Osteoblast (primary cell): ENCODE measurements at regions not wholly inside any gene's neighbourhood (a gene's known extent, or its start where the extent isn't known, plus 50 kb on each side); places are given as distances from the start of the nearest gene placed in this dataset.
A peak's percentile ranks its signal among the peaks of the same experiment; 100 is the strongest.

Source experiments
- DNase-seq: peaks from one replicate; pipeline ENCODE4 v3.0.0; 2011; ENCODE audit warnings: low spot score, mixed read lengths; ENCODE audit not compliant: insufficient read length; ENCODE audit errors: missing footprints
- H2AFZ ChIP-seq: 2 replicates; pipeline ENCODE4 v1.6.0; 2011; ENCODE audit warnings: mild to moderate bottlenecking, low read length
- H3K27ac ChIP-seq: 2 replicates; pipeline ENCODE4 v1.5.1; 2011; ENCODE audit warnings: mild to moderate bottlenecking, low read depth, low read length, moderate library complexity
- H3K27me3 ChIP-seq: 2 replicates; pipeline ENCODE4 v1.6.0; 2012; ENCODE audit warnings: mild to moderate bottlenecking, control low read depth, inconsistent platforms, low read length, moderate library complexity; ENCODE audit not compliant: insufficient read depth
- H3K36me3 ChIP-seq: 2 replicates; pipeline ENCODE4 v1.5.1; 2011; ENCODE audit warnings: mild to moderate bottlenecking, low read length, control low read depth, moderate library complexity; ENCODE audit not compliant: insufficient read depth
- H3K4me1 ChIP-seq: 2 replicates; pipeline ENCODE4 v1.5.1; 2011; ENCODE audit warnings: mild to moderate bottlenecking, low read length, control low read depth, moderate library complexity; ENCODE audit not compliant: insufficient read depth
- H3K4me2 ChIP-seq: 2 replicates; pipeline ENCODE4 v1.6.0; 2011; ENCODE audit warnings: mild to moderate bottlenecking, low read length; ENCODE audit not compliant: insufficient read depth
- H3K4me3 ChIP-seq: fragments of 200-600 bp; sonication (generic); 3 replicates; pipeline ENCODE4 v1.5.1; 2012; ENCODE audit warnings: mild to moderate bottlenecking, low read length, inconsistent platforms; ENCODE audit not compliant: insufficient read depth
- H3K79me2 ChIP-seq: 2 replicates; pipeline ENCODE4 v1.6.0; 2012; ENCODE audit warnings: mild to moderate bottlenecking, low read length, control low read depth, inconsistent platforms; ENCODE audit not compliant: insufficient read depth
- H3K9me3 ChIP-seq: 2 replicates; pipeline ENCODE4 v1.5.1; 2011; ENCODE audit warnings: low read depth, low read length, control low read depth
- H4K20me1 ChIP-seq: 2 replicates; pipeline ENCODE4 v1.6.0; 2012; ENCODE audit warnings: mild to moderate bottlenecking, low read length, control low read depth; ENCODE audit not compliant: insufficient read depth
- TF ChIP-seq, protein P1 (sequence below): IDR thresholded peaks from 2 replicates; pipeline ENCODE4 v1.5.1; 2011; ENCODE audit warnings: mild to moderate bottlenecking, low read depth, low read length, moderate library complexity; ENCODE audit errors: extremely low read depth

DNA sequence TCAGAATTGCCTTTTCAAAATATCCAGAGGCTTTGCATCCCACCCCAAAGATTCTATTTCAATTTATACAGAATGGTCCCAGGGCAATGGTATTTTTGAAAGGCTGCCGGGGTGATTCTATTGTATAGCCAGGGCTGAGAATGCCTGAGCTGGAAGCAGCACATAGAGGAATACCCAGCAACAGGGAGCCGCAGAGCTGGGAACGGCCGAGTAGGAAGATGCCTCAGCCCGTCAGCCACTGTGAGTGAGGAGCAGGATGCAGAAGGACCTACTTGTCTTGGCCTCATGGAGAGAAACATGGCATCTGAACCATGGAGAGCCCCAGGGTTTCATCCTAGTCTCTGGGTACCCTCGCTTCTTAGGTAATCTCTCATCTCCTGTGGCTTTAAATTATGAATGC is 170.8 kb upstream of the FHL2 start:
- DNase-seq: no peak
- no peak overlapping the region for H3K4me3 ChIP-seq
- no peak overlapping the region for H2AFZ ChIP-seq
- peaks cover 10% of the 10 kb centered on the region for H3K4me1 ChIP-seq
- no peak overlapping the region for H3K4me2 ChIP-seq
- no peaks in the 10 kb centered on the region for H4K20me1 ChIP-seq
- no peaks in the 10 kb centered on the region for H3K79me2 ChIP-seq
- TF ChIP-seq, protein P1, sequence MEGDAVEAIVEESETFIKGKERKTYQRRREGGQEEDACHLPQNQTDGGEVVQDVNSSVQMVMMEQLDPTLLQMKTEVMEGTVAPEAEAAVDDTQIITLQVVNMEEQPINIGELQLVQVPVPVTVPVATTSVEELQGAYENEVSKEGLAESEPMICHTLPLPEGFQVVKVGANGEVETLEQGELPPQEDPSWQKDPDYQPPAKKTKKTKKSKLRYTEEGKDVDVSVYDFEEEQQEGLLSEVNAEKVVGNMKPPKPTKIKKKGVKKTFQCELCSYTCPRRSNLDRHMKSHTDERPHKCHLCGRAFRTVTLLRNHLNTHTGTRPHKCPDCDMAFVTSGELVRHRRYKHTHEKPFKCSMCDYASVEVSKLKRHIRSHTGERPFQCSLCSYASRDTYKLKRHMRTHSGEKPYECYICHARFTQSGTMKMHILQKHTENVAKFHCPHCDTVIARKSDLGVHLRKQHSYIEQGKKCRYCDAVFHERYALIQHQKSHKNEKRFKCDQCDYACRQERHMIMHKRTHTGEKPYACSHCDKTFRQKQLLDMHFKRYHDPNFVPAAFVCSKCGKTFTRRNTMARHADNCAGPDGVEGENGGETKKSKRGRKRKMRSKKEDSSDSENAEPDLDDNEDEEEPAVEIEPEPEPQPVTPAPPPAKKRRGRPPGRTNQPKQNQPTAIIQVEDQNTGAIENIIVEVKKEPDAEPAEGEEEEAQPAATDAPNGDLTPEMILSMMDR: no peak
- H3K27ac ChIP-seq: no peak overlapping the region
- H3K36me3 ChIP-seq: no peaks in the 10 kb centered on the region
- no peaks in the 10 kb centered on the region for H3K9me3 ChIP-seq
- H3K27me3 ChIP-seq: peaks cover 13% of the 10 kb centered on the region

DNA sequence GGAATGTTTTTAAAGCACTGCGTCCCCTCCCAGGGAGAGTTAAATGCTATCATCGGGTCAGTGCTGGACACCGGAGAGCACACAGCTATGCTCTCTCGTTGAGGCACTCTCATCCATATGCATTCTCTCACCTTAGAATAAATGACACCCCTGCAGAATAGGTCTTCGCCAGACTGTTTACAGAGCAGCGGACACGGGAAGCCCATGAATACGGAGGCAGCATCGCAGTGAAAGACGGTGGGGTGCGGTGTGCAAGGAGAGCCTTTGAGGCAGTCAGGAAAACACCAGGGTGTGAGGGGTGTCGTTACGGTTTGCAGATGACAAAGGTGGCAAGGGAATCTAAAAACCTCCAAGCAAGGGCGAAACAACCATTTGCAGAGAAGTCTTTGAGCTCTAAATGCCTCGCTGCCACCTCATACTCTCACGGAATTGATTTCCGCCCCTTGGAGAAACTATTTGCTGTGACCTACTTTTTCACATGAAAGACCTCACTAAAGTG is 169.2 kb upstream of the FHL2 start:
- peaks cover 6% of the 10 kb centered on the region for H3K4me1 ChIP-seq
- H3K4me2 ChIP-seq: peak overlapping the region; percentile 74
- H3K79me2 ChIP-seq: no peaks in the 10 kb centered on the region
- peak; percentile 88 for DNase-seq
- no peaks in the 10 kb centered on the region for H3K9me3 ChIP-seq
- peak overlapping the region; percentile 38 for H3K4me3 ChIP-seq
- peak overlapping the region; percentile 63 for H2AFZ ChIP-seq
- H4K20me1 ChIP-seq: no peaks in the 10 kb centered on the region
- TF ChIP-seq, protein P1: no peak
- H3K27ac ChIP-seq: no peak overlapping the region
- peaks cover 24% of the 10 kb centered on the region for H3K27me3 ChIP-seq
- no peaks in the 10 kb centered on the region for H3K36me3 ChIP-seq

DNA sequence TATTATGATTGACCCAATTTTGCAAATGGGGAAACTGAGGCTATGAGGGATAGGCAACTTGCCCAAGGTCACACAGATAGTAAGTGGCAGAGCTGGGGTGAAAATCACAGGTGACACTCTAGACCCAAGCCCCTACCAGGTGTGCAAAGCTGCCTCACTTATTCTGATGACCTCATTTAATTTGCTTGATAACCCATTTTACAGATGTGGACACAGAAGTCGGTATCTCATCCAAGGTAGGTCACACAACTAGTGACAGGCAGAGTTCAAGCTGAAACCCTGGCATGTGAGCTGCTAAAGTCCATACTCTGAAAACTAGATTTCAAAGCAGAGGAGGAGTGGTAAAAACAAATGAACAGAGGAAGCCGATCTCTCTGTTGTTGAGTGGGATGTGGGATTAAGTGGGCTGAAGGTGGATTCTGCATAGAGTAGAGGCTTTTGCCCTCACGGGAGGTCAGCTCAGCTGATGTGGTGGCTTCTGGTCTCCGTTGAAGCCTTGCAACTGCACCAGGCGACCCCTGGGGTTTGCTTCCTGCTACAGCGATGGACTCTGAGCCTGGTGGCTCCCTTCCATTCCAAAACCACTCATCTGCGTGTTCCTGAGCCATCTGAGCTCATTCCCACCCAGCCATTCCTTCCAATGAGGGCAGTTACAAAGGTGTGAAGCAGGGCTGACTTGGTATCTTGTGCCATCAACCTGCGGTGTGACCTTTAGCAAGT is 164.3 kb upstream of the FHL2 start:
- TF ChIP-seq, protein P1: no peak
- Histone ChIP-seq H3K9me3 (no peaks in the 10 kb centered on the region), H3K4me1 (peaks cover 6% of the 10 kb centered on the region), H3K36me3 (no peaks in the 10 kb centered on the region), H4K20me1 (no peaks in the 10 kb centered on the region), H3K79me2 (no peaks in the 10 kb centered on the region), H3K4me3 (no peak overlapping the region), H3K27ac (no peak overlapping the region), H3K4me2 (no peak overlapping the region), H2AFZ (no peak overlapping the region), H3K27me3 (peaks cover 42% of the 10 kb centered on the region)
- DNase-seq: peak; percentile 72

DNA sequence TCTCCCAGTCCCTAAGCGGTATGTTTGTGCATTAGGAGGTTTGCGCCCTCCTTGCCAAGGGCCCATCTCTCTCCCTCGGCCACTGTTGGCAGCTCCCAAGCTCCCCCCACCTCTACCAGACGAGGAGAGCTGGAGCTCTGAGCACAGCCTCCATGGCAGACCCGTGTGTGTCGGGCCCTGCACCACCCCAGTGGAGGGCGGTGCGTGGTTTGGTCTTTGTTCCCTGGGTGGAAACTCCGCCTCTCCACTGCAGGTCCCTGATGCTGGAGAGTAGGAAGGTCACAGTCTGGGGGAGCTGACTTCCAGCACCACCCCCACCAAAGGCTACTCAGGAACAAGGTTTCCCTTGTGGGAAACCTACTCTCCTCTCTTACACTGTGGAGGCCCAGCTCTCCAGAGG is 162.6 kb upstream of the FHL2 start:
- peaks cover 55% of the 10 kb centered on the region for H3K27me3 ChIP-seq

More for the DNA sequence above, 162.6 kb upstream of the FHL2 start:
- H2AFZ ChIP-seq: no peak overlapping the region
- TF ChIP-seq, protein P1: no peak
- no peaks in the 10 kb centered on the region for H3K79me2 ChIP-seq
- no peak overlapping the region for H3K27ac ChIP-seq
- H3K9me3 ChIP-seq: no peaks in the 10 kb centered on the region
- H3K4me3 ChIP-seq: no peak overlapping the region
- no peaks in the 10 kb centered on the region for H3K4me1 ChIP-seq
- no peaks in the 10 kb centered on the region for H4K20me1 ChIP-seq
- H3K36me3 ChIP-seq: no peaks in the 10 kb centered on the region
- no peak overlapping the region for H3K4me2 ChIP-seq
- no peak for DNase-seq
